B cell (primary cell): ENCODE measurements at regions not wholly inside any gene's neighbourhood (a gene's known extent, or its start where the extent isn't known, plus 50 kb on each side); places are given as distances from the start of the nearest gene placed in this dataset.

Experiments
- ATAC-seq: fragments of 200-7000 bp; cut with Tn5 transposase; one replicate; pipeline ENCODE4 v1.10.0; 2021; ENCODE audit warnings: low read depth, mild to moderate bottlenecking, moderate number of reproducible peaks, moderate library complexity
- CTCF ChIA-PET: fragments of 350-600 bp; sonication (Branson Sonifier 250); formaldehyde crosslinking; loops from one replicate; lab custom pipeline; 2021; ENCODE audit warnings: antibody characterized with exemption, inconsistent platforms; lab: Charles Lee
- POLR2A ChIA-PET: fragments of 350-600 bp; sonication (Branson Sonifier 250); formaldehyde crosslinking; loops from one replicate; lab custom pipeline; 2021; ENCODE audit warnings: antibody characterized with exemption; lab: Charles Lee
- DNase-seq: peaks from one replicate; pipeline ENCODE4 v3.0.0; 2013
- H2AFZ ChIP-seq: 2 replicates; pipeline ENCODE4 v1.6.1; 2012; ENCODE audit warnings: mild to moderate bottlenecking, low read depth, low read length; ENCODE audit not compliant: insufficient read depth, poor library complexity, severe bottlenecking
- H3K27ac ChIP-seq, 2 donors: 1 replicate in 1 of 2; 2 replicates in 1 of 2; pipeline ENCODE4 v1.5.1; 2012 to 2013; ENCODE audit warnings: low read length in 2 of 2, mild to moderate bottlenecking in 2 of 2, moderate library complexity in 1 of 2
- H3K27me3 ChIP-seq, 4 experiments: fragments of 200-600 bp in 1 of 4; sonication (generic) in 1 of 4; replicated peaks in 1 of 4; 1 replicate in 2 of 4; 2 replicates in 2 of 4; pipeline versions ENCODE4 v1.6.1 to v1.7.0; 2013 to 2016; ENCODE audit warnings: low read length in 3 of 4, mild to moderate bottlenecking in 2 of 4, mixed read lengths in 1 of 4, moderate library complexity in 1 of 4; ENCODE audit not compliant: insufficient read depth in 4 of 4, control insufficient read depth in 3 of 4; ENCODE audit errors: control extremely low read depth in 1 of 4
- H3K36me3 ChIP-seq, 2 experiments: replicated peaks in 1 of 2; 1 replicate in 1 of 2; 2 replicates in 1 of 2; pipeline versions ENCODE4 v1.6.1 to v1.7.1; 2013; ENCODE audit warnings: low read length in 1 of 2; ENCODE audit not compliant: insufficient read depth in 2 of 2, control insufficient read depth in 1 of 2; ENCODE audit errors: control extremely low read depth in 1 of 2, extremely low read depth in 1 of 2
- H3K4me1 ChIP-seq, 2 donors: fragments of 200-600 bp in 1 of 2; sonication (generic) in 1 of 2; 1 replicate in 1 of 2; 2 replicates in 1 of 2; pipeline versions ENCODE4 v1.5.1 to v1.6.1; 2013 to 2017; ENCODE audit warnings: low read length in 2 of 2; ENCODE audit not compliant: control insufficient read depth in 2 of 2, insufficient read depth in 2 of 2
- H3K4me2 ChIP-seq: replicated peaks from 2 replicates; pipeline ENCODE3; 2012; ENCODE audit warnings: mild to moderate bottlenecking, low read depth, low read length; ENCODE audit not compliant: poor library complexity, severe bottlenecking
- H3K4me3 ChIP-seq, 5 experiments: fragments of 200-600 bp in 1 of 5; sonication (generic) in 1 of 5; 1 replicate in 3 of 5; 2 replicates in 2 of 5; pipeline versions ENCODE4 v1.5.1 to v1.7.0; 2011 to 2016; ENCODE audit warnings: low read length in 4 of 5, mild to moderate bottlenecking in 4 of 5, low read depth in 2 of 5, control low read depth in 1 of 5, moderate library complexity in 1 of 5; ENCODE audit not compliant: insufficient read depth in 1 of 5; ENCODE audit errors: control extremely low read depth in 1 of 5, extremely low read depth in 1 of 5
- H3K79me2 ChIP-seq: fragments of 200-600 bp; sonication (generic); one replicate; pipeline ENCODE4 v1.6.0; 2016; ENCODE audit warnings: low read length; ENCODE audit not compliant: control insufficient read depth, insufficient read depth
- H3K9ac ChIP-seq: fragments of 200-600 bp; sonication (generic); 2 replicates; pipeline ENCODE4 v1.6.1; 2017; ENCODE audit warnings: mild to moderate bottlenecking, low read length, moderate library complexity
- H3K9me3 ChIP-seq, 3 donors: one replicate each; pipeline versions ENCODE4 v1.6.1 to v1.7.1; 2013; ENCODE audit warnings: low read length in 2 of 3; ENCODE audit not compliant: control insufficient read depth in 2 of 3, insufficient read depth in 1 of 3; ENCODE audit errors: control extremely low read depth in 1 of 3
- H4K20me1 ChIP-seq: 2 replicates; pipeline ENCODE4 v1.6.0; 2012; ENCODE audit warnings: mild to moderate bottlenecking, low read length; ENCODE audit not compliant: insufficient read depth, control insufficient read depth, poor library complexity, severe bottlenecking
- H3K27ac Mint-ChIP-seq: one replicate; pipeline ENCODE4 v1.8.0; 2021; ENCODE audit warnings: mixed read lengths
- H3K27me3 Mint-ChIP-seq: one replicate; pipeline ENCODE4 v1.8.0; 2021; ENCODE audit warnings: mixed read lengths
- H3K4me1 Mint-ChIP-seq: one replicate; pipeline ENCODE4 v1.8.0; 2021; ENCODE audit warnings: mixed read lengths
- H3K4me3 Mint-ChIP-seq: one replicate; pipeline ENCODE4 v1.8.0; 2021; ENCODE audit warnings: mixed read lengths
- H3K9me3 Mint-ChIP-seq: one replicate; pipeline ENCODE4 v1.8.0; 2022; ENCODE audit warnings: mixed read lengths; ENCODE audit not compliant: insufficient read depth
- CTCF ChIP-seq: fragments of 200-600 bp; IDR thresholded peaks from one replicate; pipeline ENCODE4 v1.8.0; 2022; ENCODE audit warnings: antibody characterized with exemption, mild to moderate bottlenecking
- EZH2 ChIP-seq: IDR thresholded peaks from 2 replicates; pipeline ENCODE4 v1.6.1; 2012; ENCODE audit warnings: borderline replicate concordance, low read depth, mild to moderate bottlenecking, moderate library complexity, low read length; ENCODE audit not compliant: insufficient read depth, poor library complexity, severe bottlenecking
- WGBS: methylation state at CpG from one replicate; pipeline ENCODE4 v1.1.5; 2013; ENCODE audit warnings: missing lambda C conversion rate; ENCODE audit not compliant: insufficient coverage; 5-methylcytosine and 5-hydroxymethylcytosine counted together
- intact Hi-C: fragments of 100-400 bp; cut with micrococcal nuclease; formaldehyde crosslinking; loops from one replicate; pipeline ENCODE4 v1.10.0; 2022

DNA sequence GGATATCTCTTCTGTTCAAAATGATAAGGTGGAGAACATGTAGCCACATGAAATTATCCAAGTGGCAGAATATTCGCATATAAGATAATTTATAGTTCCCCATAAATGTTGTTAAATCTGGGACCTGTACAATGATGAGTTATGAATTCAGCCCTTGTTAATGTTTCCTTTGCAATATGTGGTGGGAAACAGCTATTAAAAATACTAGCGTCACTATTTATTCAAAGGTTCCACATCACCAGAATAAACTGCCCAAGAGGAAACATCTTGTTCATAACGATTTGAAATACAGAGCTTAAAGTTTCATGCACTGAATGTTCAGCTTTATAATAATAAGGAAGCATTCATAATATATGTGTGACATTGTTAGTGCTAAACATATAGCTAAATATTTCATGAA, 223.9 kb upstream of the TCF4 start:
- WGBS: no CpG with 5 or more reads among the region's 3 CpGs
- Histone ChIP-seq H3K9ac (no peak overlapping the region), H3K4me1 (no peaks in the 10 kb centered on the region), H3K4me3 (no peak overlapping the region), H4K20me1 (no peaks in the 10 kb centered on the region), H3K36me3 (no peaks in the 10 kb centered on the region), H2AFZ (no peak overlapping the region), H3K9me3 (no peaks in the 10 kb centered on the region), H3K27me3 (no peaks in the 10 kb centered on the region), H3K79me2 (no peaks in the 10 kb centered on the region), H3K27ac (no peak overlapping the region), H3K4me2 (no peak overlapping the region)
- Mint-ChIP-seq H3K27ac (no peak overlapping the region), H3K4me3 (no peak overlapping the region), H3K4me1 (no peaks in the 10 kb centered on the region), H3K9me3 (no peaks in the 10 kb centered on the region), H3K27me3 (no peaks in the 10 kb centered on the region)
- TF ChIP-seq EZH2 (no peak), CTCF (no peak)
- DNase-seq (no peak), ATAC-seq (no peak)
- ChIA-PET CTCF (no interaction called here), POLR2A (no interaction called here)
- intact Hi-C loops: loop anchor here (10.0 kb wide), 1 partner anchor 47 kb away; no protein-coding TSS in a partner anchor

GRCh38 chr18:55805666-55806065, 217.7 kb upstream of the TCF4 start:
- Histone ChIP-seq H4K20me1 (no peaks in the 10 kb centered on the region), H3K9ac (no peak overlapping the region), H3K27ac (no peak overlapping the region), H3K36me3 (no peaks in the 10 kb centered on the region), H2AFZ (no peak overlapping the region), H3K9me3 (peaks cover 0 to 1% (median 0%) of the 10 kb centered on the region in 3 donors), H3K4me1 (no peaks in the 10 kb centered on the region), H3K4me3 (no peak overlapping the region), H3K4me2 (no peak overlapping the region), H3K27me3 (no peaks in the 10 kb centered on the region), H3K79me2 (no peaks in the 10 kb centered on the region)
- Mint-ChIP-seq H3K4me3 (no peak overlapping the region), H3K9me3 (no peaks in the 10 kb centered on the region), H3K27ac (no peak overlapping the region), H3K4me1 (no peaks in the 10 kb centered on the region), H3K27me3 (no peaks in the 10 kb centered on the region)
- intact Hi-C loops: no loop called here
- WGBS: 100% methylated on average over 1 of the region's 3 CpGs
- POLR2A ChIA-PET: no interaction called here
- TF ChIP-seq CTCF (no peak), EZH2 (no peak)
- no peak for ATAC-seq
- CTCF ChIA-PET: no interaction called here
- DNase-seq: no peak
